Activated CD4-positive, CD25-positive, alpha-beta regulatory T cell (primary cell): ENCODE measurements at regions not wholly inside any gene's neighbourhood (a gene's known extent, or its start where the extent isn't known, plus 50 kb on each side); places are given as distances from the start of the nearest gene placed in this dataset.

Source experiments
- DNase-seq, 4 experiments: peaks; one replicate each; lab custom pipeline; 2025; lab: John Stamatoyannopoulos, UW

GRCh38 chr10:79007018-79007417, 61.7 kb upstream of the ZMIZ1 start:
- no peak for DNase-seq

GRCh38 chr10:79007421-79008319, 61.1 kb upstream of the ZMIZ1 start:
- DNase-seq, result no peak

GRCh38 chr10:79009145-79009544, 59.6 kb upstream of the ZMIZ1 start:
- no peak for DNase-seq

GRCh38 chr10:79012567-79012966, 56.2 kb upstream of the ZMIZ1 start:
- no peak for DNase-seq

- no peak for DNase-seq
Observed at GRCh38 chr10:79013406-79013987, 55.3 kb upstream of the ZMIZ1 start.

GRCh38 chr10:79014796-79015195, 54.0 kb upstream of the ZMIZ1 start:
- no peak for DNase-seq

GRCh38 chr10:79017882-79018520, 50.8 kb upstream of the ZMIZ1 start:
- no peak for DNase-seq

GRCh38 chr10:79018521-79019011, 50.2 kb upstream of the ZMIZ1 start:
- DNase-seq, result no peak
